ENCODE measurements at regions not wholly inside any gene's neighbourhood (a gene's known extent, or its start where the extent isn't known, plus 50 kb on each side); places are given as distances from the start of the nearest gene placed in this dataset.

- TF ChIP-seq CTCF (IDR thresholded peaks at IDR 0.05) (no peak), POLR2A (IDR thresholded peaks at IDR 0.05) (no peak), EP300 (IDR thresholded peaks at IDR 0.05; ENCODE audit: low read depth) (no peak)
Measured at GRCh38 chr5:30376848-30377247, 816.6 kb upstream of the CDH6 start.
